Activated CD4-positive, alpha-beta T cell treated with anti-CD3 and anti-CD28 coated beads for 24 hours (primary cell): ENCODE measurements at regions not wholly inside any gene's neighbourhood (a gene's known extent, or its start where the extent isn't known, plus 50 kb on each side); places are given as distances from the start of the nearest gene placed in this dataset.
"Not testable (repeated sequence)": the region's sequence is repeated elsewhere in the genome, so short reads cannot be mapped to it uniquely, and the experiment has no call there.

Source experiments
- DNase-seq, 2 donors: peaks; one replicate each; pipeline ENCODE4 v3.0.0-alpha.2; 2020; ENCODE audit warnings: low read depth in 2 of 2

- no peak for DNase-seq
Observed at GRCh38 chr12:124674937-124675336, 107.5 kb upstream of the NCOR2 start.

- DNase-seq: no peak
Observed at GRCh38 chr12:124673801-124674617, 106.6 kb upstream of the NCOR2 start.

GRCh38 chr12:124669271-124669721 lies 101.9 kb upstream of the NCOR2 start:
- not testable (repeated sequence) for DNase-seq

- DNase-seq: no peak
Observed at GRCh38 chr12:124668602-124669001, 101.2 kb upstream of the NCOR2 start.

GRCh38 chr12:124667506-124668326 lies 100.3 kb upstream of the NCOR2 start:
- DNase-seq: no peak

- no peak for DNase-seq
Observed at GRCh38 chr12:124666722-124667259, 99.4 kb upstream of the NCOR2 start.

- no peak for DNase-seq
Observed at GRCh38 chr12:124665511-124665910, 98.1 kb upstream of the NCOR2 start.

- DNase-seq: no peak
Observed at GRCh38 chr12:124664395-124665111, 97.1 kb upstream of the NCOR2 start.

- no peak for DNase-seq
Observed at GRCh38 chr12:124663771-124664366, 96.5 kb upstream of the NCOR2 start.

- DNase-seq: no peak
Observed at GRCh38 chr12:124663206-124663605, 95.8 kb upstream of the NCOR2 start.

- DNase-seq: no peak
Observed at GRCh38 chr12:124661341-124661740, 93.9 kb upstream of the NCOR2 start.

- DNase-seq: no peak
Observed at GRCh38 chr12:124660851-124661250, 93.4 kb upstream of the NCOR2 start.

- DNase-seq: no peak
Observed at GRCh38 chr12:124658806-124659402, 91.5 kb upstream of the NCOR2 start.

GRCh38 chr12:124658302-124658701 lies 90.9 kb upstream of the NCOR2 start:
- DNase-seq: no peak

GRCh38 chr12:124656947-124657434 lies 89.6 kb upstream of the NCOR2 start:
- no peak for DNase-seq

GRCh38 chr12:124655698-124656516 lies 88.5 kb upstream of the NCOR2 start:
- DNase-seq: no peak

GRCh38 chr12:124655048-124655697 lies 87.8 kb upstream of the NCOR2 start:
- no peak for DNase-seq

GRCh38 chr12:124654666-124655047 lies 87.2 kb upstream of the NCOR2 start:
- DNase-seq: no peak

GRCh38 chr12:124653169-124653931 lies 85.9 kb upstream of the NCOR2 start:
- DNase-seq: no peak
